Keratinocyte (primary cell): ENCODE measurements at regions not wholly inside any gene's neighbourhood (a gene's known extent, or its start where the extent isn't known, plus 50 kb on each side); places are given as distances from the start of the nearest gene placed in this dataset.

Source experiments
- CTCF ChIP-seq, 3 experiments: IDR thresholded peaks in 1 of 3; conservative IDR thresholded peaks in 1 of 3; optimal IDR thresholded peaks in 1 of 3; 2 replicates in 2 of 3; 3 replicates in 1 of 3; pipeline versions ENCODE3 to v1.5.1; 2011; ENCODE audit warnings: low read length in 3 of 3, mild to moderate bottlenecking in 3 of 3, moderate library complexity in 2 of 3, control low read depth in 1 of 3, inconsistent platforms in 1 of 3; ENCODE audit not compliant: insufficient read depth in 2 of 3; ENCODE audit errors: extremely low read depth in 1 of 3
- EZH2 ChIP-seq: IDR thresholded peaks from one replicate; pipeline ENCODE4 v1.6.1; 2012; ENCODE audit warnings: inconsistent platforms, mild to moderate bottlenecking, low read length, moderate library complexity

GRCh38 chr7:35908331-35909216, 107.7 kb downstream of the SEPTIN7 start:
- TF ChIP-seq CTCF (optimal IDR thresholded peaks at IDR 0.05 in 1 of 3, IDR thresholded peaks at IDR 0.05 in 1 of 3, conservative IDR thresholded peaks at IDR 0.05 in 1 of 3; ENCODE audit: extremely low read depth in 1 of 3, insufficient read depth in 2 of 3, low read length in 3 of 3) (no peak), EZH2 (no peak)
